Neural cell (in vitro differentiated cells): ENCODE measurements at regions not wholly inside any gene's neighbourhood (a gene's known extent, or its start where the extent isn't known, plus 50 kb on each side); places are given as distances from the start of the nearest gene placed in this dataset.

Experiments
- H2AFZ ChIP-seq: fragments of 200-600, 300-800 bp; sonication (generic), shearing (Covaris generic); 2 replicates; pipeline ENCODE4 v1.6.0; 2014; ENCODE audit warnings: low read depth, mild to moderate bottlenecking, antibody characterized with exemption, low read length, moderate library complexity
- H3F3A ChIP-seq: fragments of 200-600 bp; shearing (Covaris generic); 2 replicates; pipeline ENCODE4 v1.6.1; 2016; ENCODE audit warnings: mild to moderate bottlenecking, moderate library complexity, mixed read lengths, antibody characterized with exemption, low read length; ENCODE audit not compliant: insufficient read depth, poor library complexity, severe bottlenecking
- H3K27ac ChIP-seq: fragments of 200-600, 300-800 bp; sonication (generic), shearing (Covaris generic); 2 replicates; pipeline ENCODE4 v1.5.1; 2014; ENCODE audit warnings: mild to moderate bottlenecking, low read length, moderate library complexity
- H3K27me3 ChIP-seq: fragments of 300-800, 200-600 bp; sonication (generic), shearing (Covaris generic); 2 replicates; pipeline ENCODE4 v1.6.0; 2014; ENCODE audit warnings: mild to moderate bottlenecking, low read depth, low read length, moderate library complexity; ENCODE audit not compliant: insufficient read depth
- H3K36me3 ChIP-seq: fragments of 300-800, 200-600 bp; sonication (generic), shearing (Covaris generic); 2 replicates; pipeline ENCODE4 v1.5.1; 2014; ENCODE audit warnings: mild to moderate bottlenecking, antibody characterized with exemption, low read length, moderate library complexity; ENCODE audit not compliant: insufficient read depth
- H3K4me2 ChIP-seq: fragments of 300-800, 200-600 bp; sonication (generic), shearing (Covaris generic); 2 replicates; pipeline ENCODE4 v1.6.0; 2014; ENCODE audit warnings: mild to moderate bottlenecking, low read length
- H3K4me3 ChIP-seq: fragments of 300-800, 200-600 bp; sonication (generic), shearing (Covaris generic); 2 replicates; pipeline ENCODE4 v1.5.1; 2014; ENCODE audit warnings: mild to moderate bottlenecking, low read length, moderate library complexity
- H3K79me2 ChIP-seq: fragments of 200-600 bp; shearing (Covaris generic); replicated peaks from 2 replicates; pipeline ENCODE4 v1.6.0; 2014; ENCODE audit warnings: mild to moderate bottlenecking, low read length, moderate library complexity; ENCODE audit not compliant: insufficient read depth
- H3K9ac ChIP-seq: fragments of 300-800, 200-600 bp; sonication (generic), shearing (Covaris generic); 2 replicates; pipeline ENCODE4 v1.6.1; 2016; ENCODE audit warnings: mild to moderate bottlenecking, low read length, mixed read lengths
- H3K9me2 ChIP-seq: fragments of 200-600 bp; shearing (Covaris generic); 2 replicates; pipeline ENCODE4 v1.6.1; 2016; ENCODE audit warnings: mild to moderate bottlenecking, low read length, mixed read lengths; ENCODE audit not compliant: insufficient read depth
- H3K9me3 ChIP-seq: fragments of 200-600, 300-800 bp; sonication (generic), shearing (Covaris generic); 2 replicates; pipeline ENCODE4 v1.6.1; 2016; ENCODE audit warnings: mild to moderate bottlenecking, mixed run types, low read length, moderate library complexity, mixed read lengths
- H4K20me1 ChIP-seq: fragments of 200-600 bp; shearing (Covaris generic); 2 replicates; pipeline ENCODE4 v1.6.1; 2016; ENCODE audit warnings: mild to moderate bottlenecking, mixed run types; ENCODE audit not compliant: insufficient read depth
- CTCF ChIP-seq: fragments of 450-650 bp; IDR thresholded peaks from 2 replicates; pipeline ENCODE4 v1.5.1; 2014; ENCODE audit warnings: antibody characterized with exemption, mild to moderate bottlenecking, moderate library complexity; ENCODE audit not compliant: poor library complexity, severe bottlenecking
- EP300 ChIP-seq: fragments of 450-650 bp; conservative IDR thresholded peaks from 2 replicates; pipeline ENCODE4 v1.6.1; 2014; ENCODE audit warnings: antibody characterized with exemption, mild to moderate bottlenecking, moderate library complexity; ENCODE audit not compliant: poor library complexity, severe bottlenecking
- EZH2 ChIP-seq: fragments of 200-600, 300-800 bp; shearing (Covaris generic), sonication (generic); IDR thresholded peaks from 2 replicates; pipeline ENCODE4 v1.6.1; 2014; ENCODE audit warnings: antibody characterized with exemption, low read length, borderline replicate concordance, mild to moderate bottlenecking; ENCODE audit not compliant: insufficient read depth, poor library complexity, severe bottlenecking
- MXI1 ChIP-seq: fragments of 450-650 bp; conservative IDR thresholded peaks from 2 replicates; pipeline ENCODE4 v1.6.1; 2014; ENCODE audit warnings: antibody characterized with exemption, mild to moderate bottlenecking; ENCODE audit not compliant: poor library complexity, severe bottlenecking
- POLR2AphosphoS5 ChIP-seq: IDR thresholded peaks from 2 replicates; pipeline ENCODE4 v1.6.1; 2012
- RAD21 ChIP-seq: fragments of 450-650 bp; conservative IDR thresholded peaks from 2 replicates; pipeline ENCODE4 v1.6.1; 2014; ENCODE audit warnings: antibody characterized with exemption, mild to moderate bottlenecking, moderate library complexity
- REST ChIP-seq: IDR thresholded peaks from 2 replicates; pipeline ENCODE4 v1.6.1; 2012; ENCODE audit warnings: borderline replicate concordance
- SMC3 ChIP-seq: fragments of 450-650 bp; conservative IDR thresholded peaks from 2 replicates; pipeline ENCODE4 v1.6.1; 2014; ENCODE audit warnings: antibody characterized with exemption, mild to moderate bottlenecking, moderate library complexity; ENCODE audit not compliant: poor library complexity
- TAF1 ChIP-seq: IDR thresholded peaks from 2 replicates; pipeline ENCODE4 v1.6.1; 2012; ENCODE audit warnings: low read depth

GRCh38 chr7:15916681-15917380, 230.3 kb upstream of the MEOX2 start:
- Histone ChIP-seq H3K9me2 (no peaks in the 10 kb centered on the region), H4K20me1 (no peaks in the 10 kb centered on the region), H3K27me3 (no peaks in the 10 kb centered on the region), H3K79me2 (no peaks in the 10 kb centered on the region), H2AFZ (no peak overlapping the region), H3K9me3 (no peaks in the 10 kb centered on the region), H3K4me2 (no peak overlapping the region), H3K4me3 (no peak overlapping the region), H3K27ac (no peak overlapping the region), H3F3A (no peaks in the 10 kb centered on the region), H3K9ac (no peak overlapping the region), H3K36me3 (no peaks in the 10 kb centered on the region)
- no peak for TF ChIP-seq SMC3
- TF ChIP-seq CTCF: no peak
- TF ChIP-seq POLR2AphosphoS5: no peak
- TF ChIP-seq TAF1: no peak
- no peak for TF ChIP-seq MXI1
- no peak for TF ChIP-seq REST
- TF ChIP-seq EZH2: no peak
- TF ChIP-seq EP300: no peak
- no peak for TF ChIP-seq RAD21

- Histone ChIP-seq H3K4me2 (no peak overlapping the region), H2AFZ (no peak overlapping the region), H3K9me3 (no peaks in the 10 kb centered on the region), H3K36me3 (no peaks in the 10 kb centered on the region), H3K27me3 (no peaks in the 10 kb centered on the region), H4K20me1 (no peaks in the 10 kb centered on the region), H3K9ac (no peak overlapping the region), H3K4me3 (no peak overlapping the region), H3K79me2 (no peaks in the 10 kb centered on the region), H3F3A (no peaks in the 10 kb centered on the region), H3K27ac (no peak overlapping the region), H3K9me2 (no peaks in the 10 kb centered on the region)
- TF ChIP-seq EZH2 (no peak), POLR2AphosphoS5 (no peak)
Measured at GRCh38 chr7:15915686-15916293, 229.3 kb upstream of the MEOX2 start.
